HCT116 (cell line): ENCODE measurements at regions not wholly inside any gene's neighbourhood (a gene's known extent, or its start where the extent isn't known, plus 50 kb on each side); places are given as distances from the start of the nearest gene placed in this dataset.

ENCODE experiments used
- ELF1 ChIP-seq: IDR thresholded peaks from 2 replicates; pipeline ENCODE4 v1.6.1; 2012; ENCODE audit warnings: low read depth, borderline replicate concordance
- POLR2A ChIP-seq: IDR thresholded peaks from 2 replicates; pipeline ENCODE4 v1.7.0; 2011; ENCODE audit warnings: borderline replicate concordance; ENCODE audit not compliant: insufficient read depth, insufficient read length; ENCODE audit errors: extremely low read depth
- POLR2AphosphoS5 ChIP-seq: IDR thresholded peaks from 2 replicates; pipeline ENCODE4 v1.6.1; 2011; ENCODE audit warnings: mild to moderate bottlenecking, low read depth, low read length, moderate library complexity
- SIN3A ChIP-seq: IDR thresholded peaks from 2 replicates; pipeline ENCODE4 v1.6.1; 2012; ENCODE audit warnings: low read depth
- SP1 ChIP-seq: IDR thresholded peaks from 2 replicates; pipeline ENCODE4 v1.6.1; 2012; ENCODE audit warnings: low read depth
- TCF7L2 ChIP-seq: IDR thresholded peaks from 2 replicates; pipeline ENCODE4 v1.7.0; 2011; ENCODE audit warnings: borderline replicate concordance, inconsistent platforms; ENCODE audit not compliant: insufficient read depth, insufficient read length; ENCODE audit errors: extremely low read depth
- TF ChIP-seq, protein P1 (sequence below), 3 experiments: fragments of 200-600 bp in 1 of 3; sonication (generic) in 1 of 3; IDR thresholded peaks in 2 of 3; conservative IDR thresholded peaks in 1 of 3; 2 replicates each; pipeline ENCODE4 v1.5.1; 2012 to 2017; ENCODE audit warnings: low read depth in 2 of 3, low read length in 2 of 3, antibody characterized with exemption in 1 of 3, borderline replicate concordance in 1 of 3, control low read depth in 1 of 3, mild to moderate bottlenecking in 1 of 3, mixed read lengths in 1 of 3, mixed run types in 1 of 3, moderate library complexity in 1 of 3; ENCODE audit not compliant: insufficient read depth in 1 of 3

DNA sequence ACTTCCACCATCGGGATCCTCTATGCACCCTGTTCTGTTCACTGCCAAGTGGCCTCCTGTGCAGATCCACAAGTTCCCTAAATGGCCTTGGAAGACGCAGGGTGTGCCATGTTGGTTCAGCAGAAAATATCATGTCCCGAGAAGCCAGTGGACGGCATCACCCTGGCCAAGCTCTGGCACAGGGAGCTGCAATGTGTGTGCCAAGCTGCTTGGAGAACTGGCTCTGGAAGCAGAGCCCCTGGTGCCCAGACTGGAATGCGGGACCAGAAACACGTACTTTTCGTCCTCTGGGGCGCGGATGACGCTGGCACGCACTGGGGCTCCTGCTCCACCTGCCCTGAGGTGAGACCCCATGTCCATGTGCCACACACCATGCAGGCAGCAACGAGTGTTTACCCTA, 124.7 kb upstream of the CARD11 start:
- TF ChIP-seq, protein P1, sequence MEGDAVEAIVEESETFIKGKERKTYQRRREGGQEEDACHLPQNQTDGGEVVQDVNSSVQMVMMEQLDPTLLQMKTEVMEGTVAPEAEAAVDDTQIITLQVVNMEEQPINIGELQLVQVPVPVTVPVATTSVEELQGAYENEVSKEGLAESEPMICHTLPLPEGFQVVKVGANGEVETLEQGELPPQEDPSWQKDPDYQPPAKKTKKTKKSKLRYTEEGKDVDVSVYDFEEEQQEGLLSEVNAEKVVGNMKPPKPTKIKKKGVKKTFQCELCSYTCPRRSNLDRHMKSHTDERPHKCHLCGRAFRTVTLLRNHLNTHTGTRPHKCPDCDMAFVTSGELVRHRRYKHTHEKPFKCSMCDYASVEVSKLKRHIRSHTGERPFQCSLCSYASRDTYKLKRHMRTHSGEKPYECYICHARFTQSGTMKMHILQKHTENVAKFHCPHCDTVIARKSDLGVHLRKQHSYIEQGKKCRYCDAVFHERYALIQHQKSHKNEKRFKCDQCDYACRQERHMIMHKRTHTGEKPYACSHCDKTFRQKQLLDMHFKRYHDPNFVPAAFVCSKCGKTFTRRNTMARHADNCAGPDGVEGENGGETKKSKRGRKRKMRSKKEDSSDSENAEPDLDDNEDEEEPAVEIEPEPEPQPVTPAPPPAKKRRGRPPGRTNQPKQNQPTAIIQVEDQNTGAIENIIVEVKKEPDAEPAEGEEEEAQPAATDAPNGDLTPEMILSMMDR (IDR thresholded peaks at IDR 0.05 in 2 of 3, conservative IDR thresholded peaks at IDR 0.05 in 1 of 3; ENCODE audit: borderline replicate concordance in 1 of 3, insufficient read depth in 1 of 3, low read depth in 2 of 3, low read length in 2 of 3) = no peak
- no peak for TF ChIP-seq TCF7L2
- no peak for TF ChIP-seq SP1
- TF ChIP-seq POLR2A = no peak
- TF ChIP-seq POLR2AphosphoS5 = no peak
- TF ChIP-seq SIN3A = no peak
- no peak for TF ChIP-seq ELF1
